Naive thymus-derived CD4-positive, alpha-beta T cell (primary cell): ENCODE measurements at regions not wholly inside any gene's neighbourhood (a gene's known extent, or its start where the extent isn't known, plus 50 kb on each side); places are given as distances from the start of the nearest gene placed in this dataset.
"Not testable (repeated sequence)": the region's sequence is repeated elsewhere in the genome, so short reads cannot be mapped to it uniquely, and the experiment has no call there.

Experiments
- ATAC-seq: fragments of 150-1000 bp; cut with Tn5 transposase; 2 replicates; pipeline ENCODE4 v1.10.0; 2021; ENCODE audit warnings: mild to moderate bottlenecking, moderate library complexity
- CTCF ChIA-PET: fragments of 350-600 bp; sonication (Branson Sonifier 250); formaldehyde crosslinking; loops from one replicate; lab custom pipeline; 2021; ENCODE audit warnings: antibody characterized with exemption; lab: Charles Lee
- POLR2A ChIA-PET: fragments of 350-600 bp; sonication (Branson Sonifier 250); formaldehyde crosslinking; loops from one replicate; lab custom pipeline; 2021; ENCODE audit warnings: antibody characterized with exemption, inconsistent platforms; lab: Charles Lee
- DNase-seq, 9 donors: peaks; one replicate each; pipeline versions ENCODE4 v3.0.0 to v3.0.0-alpha.2; 2020 to 2022; ENCODE audit warnings: mixed read lengths in 1 of 9
- H3K27ac ChIP-seq: one replicate; pipeline ENCODE4 v1.7.0; 2013; ENCODE audit warnings: mild to moderate bottlenecking, low read depth, low read length, moderate library complexity
- H3K27me3 ChIP-seq, 2 donors: one replicate each; pipeline ENCODE4 v1.7.0; 2013; ENCODE audit warnings: low read length in 2 of 2, mild to moderate bottlenecking in 2 of 2, moderate library complexity in 2 of 2; ENCODE audit not compliant: control insufficient read depth in 2 of 2, insufficient read depth in 2 of 2
- H3K36me3 ChIP-seq, 3 experiments: 1 replicate in 2 of 3; 2 replicates in 1 of 3; pipeline ENCODE4 v1.7.0; 2013; ENCODE audit warnings: low read length in 3 of 3, mild to moderate bottlenecking in 3 of 3, moderate library complexity in 1 of 3; ENCODE audit not compliant: insufficient read depth in 3 of 3, control insufficient read depth in 2 of 3
- H3K4me1 ChIP-seq, 2 donors: one replicate each; pipeline ENCODE4 v1.7.0; 2013; ENCODE audit warnings: low read length in 2 of 2, mild to moderate bottlenecking in 2 of 2, moderate library complexity in 1 of 2; ENCODE audit not compliant: control insufficient read depth in 2 of 2, insufficient read depth in 2 of 2
- H3K4me3 ChIP-seq: 2 replicates; pipeline ENCODE4 v1.7.0; 2013; ENCODE audit warnings: mild to moderate bottlenecking, low read length
- H3K9me3 ChIP-seq, 3 experiments: 1 replicate in 2 of 3; 2 replicates in 1 of 3; pipeline ENCODE4 v1.7.0; 2013; ENCODE audit warnings: low read length in 3 of 3; ENCODE audit not compliant: control insufficient read depth in 2 of 3
- H3K27ac Mint-ChIP-seq, 9 donors: one replicate each; pipeline ENCODE4 v1.8.0; 2020 to 2022; ENCODE audit warnings: mixed read lengths in 9 of 9, mild to moderate bottlenecking in 8 of 9, moderate library complexity in 5 of 9, inconsistent platforms in 2 of 9
- H3K27me3 Mint-ChIP-seq, 5 donors: one replicate each; pipeline ENCODE4 v1.8.0; 2021 to 2022; ENCODE audit warnings: mixed read lengths in 5 of 5, mild to moderate bottlenecking in 1 of 5
- H3K36me3 Mint-ChIP-seq, 5 donors: one replicate each; pipeline ENCODE4 v1.8.0; 2020 to 2022; ENCODE audit warnings: mixed read lengths in 5 of 5, mild to moderate bottlenecking in 3 of 5, inconsistent platforms in 1 of 5
- H3K4me1 Mint-ChIP-seq, 7 donors: one replicate each; pipeline ENCODE4 v1.8.0; 2020 to 2022; ENCODE audit warnings: mixed read lengths in 7 of 7, mild to moderate bottlenecking in 3 of 7, inconsistent platforms in 1 of 7
- H3K4me3 Mint-ChIP-seq, 10 donors: one replicate each; pipeline ENCODE4 v1.8.0; 2020 to 2022; ENCODE audit warnings: mild to moderate bottlenecking in 10 of 10, mixed read lengths in 10 of 10, moderate library complexity in 6 of 10, inconsistent platforms in 2 of 10
- H3K9me3 Mint-ChIP-seq, 11 donors: one replicate each; pipeline ENCODE4 v1.8.0; 2020 to 2022; ENCODE audit warnings: mixed read lengths in 11 of 11, mild to moderate bottlenecking in 4 of 11, inconsistent platforms in 1 of 11, moderate library complexity in 1 of 11
- intact Hi-C, 2 donors: fragments of 100-400 bp; cut with micrococcal nuclease; formaldehyde crosslinking; loops; one replicate each; pipeline ENCODE4 v1.15.1; 2023

DNA sequence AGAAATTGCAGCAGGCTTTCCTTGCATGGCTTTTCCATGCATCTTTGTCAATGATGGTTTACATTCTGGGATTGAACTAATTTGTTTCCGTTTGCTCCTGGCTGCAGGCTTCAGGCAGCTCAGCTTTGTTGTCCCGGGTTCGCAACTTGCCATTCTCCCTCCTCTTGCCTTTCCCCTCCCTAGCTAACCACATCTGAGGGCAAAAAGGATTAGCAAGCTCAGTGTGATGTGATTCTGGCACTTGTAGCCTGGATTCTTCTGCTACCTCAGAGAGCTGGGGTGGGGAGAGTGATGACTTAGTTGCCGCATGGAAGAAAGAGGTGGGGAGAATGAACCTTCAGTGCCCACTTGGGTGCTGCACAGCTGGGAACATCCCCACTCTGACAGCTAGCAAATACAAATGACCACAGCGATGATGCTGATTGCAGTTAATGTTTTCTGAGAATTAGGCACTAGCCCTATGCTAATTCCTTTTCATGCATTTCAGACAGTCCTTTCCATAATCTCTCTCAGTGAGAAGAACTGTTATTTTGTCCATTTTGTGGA is 120.2 kb upstream of the SALL1 start:
- Histone ChIP-seq H3K4me3 (no peak overlapping the region), H3K4me1 (no peaks in the 10 kb centered on the region), H3K27ac (no peak overlapping the region), H3K27me3 (no peaks in the 10 kb centered on the region), H3K9me3 (no peaks in the 10 kb centered on the region), H3K36me3 (no peaks in the 10 kb centered on the region)
- no peaks in the 10 kb centered on the region for H3K4me1 Mint-ChIP-seq
- CTCF ChIA-PET, result no interaction called here
- intact Hi-C loops, result no loop called here
- no peaks in the 10 kb centered on the region for H3K27me3 Mint-ChIP-seq
- H3K36me3 Mint-ChIP-seq, result no peaks in the 10 kb centered on the region
- peaks cover 0 to 14% (median 5%) of the 10 kb centered on the region in 11 donors for H3K9me3 Mint-ChIP-seq
- no peak for DNase-seq
- ATAC-seq, result no peak
- no peak overlapping the region for H3K27ac Mint-ChIP-seq
- POLR2A ChIA-PET, result no interaction called here
- H3K4me3 Mint-ChIP-seq, result no peak overlapping the region

DNA sequence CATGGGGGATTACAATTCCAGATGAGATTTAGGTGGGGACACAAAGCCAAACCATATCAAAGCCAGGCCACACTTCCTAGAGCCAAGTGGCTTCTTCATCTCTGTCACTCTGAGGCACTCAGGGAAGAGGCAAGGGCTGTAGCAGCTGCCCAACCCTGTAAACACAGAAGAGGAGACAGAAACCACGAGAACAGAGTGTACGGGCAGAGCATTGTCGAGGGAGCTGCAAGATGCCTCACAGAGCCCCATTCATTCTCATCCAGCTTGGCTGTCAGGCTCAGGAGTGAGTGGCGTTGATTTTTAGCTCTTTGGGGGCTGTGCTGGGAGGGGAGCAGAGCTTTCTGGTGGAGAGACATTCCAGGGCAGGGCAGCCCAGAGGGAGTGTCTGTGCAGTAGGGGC is 117.2 kb upstream of the SALL1 start:
- Mint-ChIP-seq H3K36me3 (no peaks in the 10 kb centered on the region), H3K4me1 (no peaks in the 10 kb centered on the region), H3K4me3 (no peak overlapping the region), H3K27me3 (peaks cover 0 to 4% (median 0%) of the 10 kb centered on the region in 5 donors), H3K9me3 (peaks cover 0 to 25% (median 10%) of the 10 kb centered on the region in 11 donors), H3K27ac (no peak overlapping the region)
- no peaks in the 10 kb centered on the region for H3K9me3 ChIP-seq
- no peak for DNase-seq
- CTCF ChIA-PET, result no interaction called here
- intact Hi-C loops, result no loop called here
- no peak overlapping the region for H3K4me3 ChIP-seq
- H3K36me3 ChIP-seq, result no peaks in the 10 kb centered on the region
- no peak overlapping the region for H3K27ac ChIP-seq
- no peak for ATAC-seq
- POLR2A ChIA-PET, result no interaction called here
- no peaks in the 10 kb centered on the region for H3K27me3 ChIP-seq
- no peaks in the 10 kb centered on the region for H3K4me1 ChIP-seq

DNA sequence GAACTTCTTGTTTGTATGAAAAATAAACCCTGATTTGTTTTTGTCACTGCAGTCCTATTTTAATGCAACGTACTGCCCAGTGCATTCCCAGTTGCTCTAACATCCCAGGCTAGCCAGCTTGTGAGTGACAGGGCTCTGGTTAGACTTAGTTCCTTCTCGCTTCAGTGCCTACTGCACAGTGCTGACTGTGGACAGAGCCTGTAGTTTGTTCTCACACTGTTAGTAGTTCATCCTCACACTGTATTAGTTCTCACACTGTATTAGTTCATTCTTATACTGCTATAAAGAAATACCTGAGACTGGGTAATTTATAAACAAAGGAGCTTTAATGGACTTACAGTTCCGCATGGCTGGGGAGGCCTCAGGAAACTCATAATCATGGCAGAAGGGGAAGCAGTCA is 116.6 kb upstream of the SALL1 start:
- H3K9me3 Mint-ChIP-seq, result peaks cover 0 to 27% (median 10%) of the 10 kb centered on the region in 11 donors
- H3K4me3 Mint-ChIP-seq, result no peak overlapping the region
- no peaks in the 10 kb centered on the region for H3K36me3 Mint-ChIP-seq
- intact Hi-C loops, result no loop called here
- H3K27me3 ChIP-seq, result no peaks in the 10 kb centered on the region
- no peak overlapping the region for H3K27ac Mint-ChIP-seq
- ATAC-seq (no peak), DNase-seq (no peak)
- peaks cover 0 to 4% (median 0%) of the 10 kb centered on the region in 5 donors for H3K27me3 Mint-ChIP-seq
- no peaks in the 10 kb centered on the region for H3K4me1 ChIP-seq
- no peak overlapping the region for H3K27ac ChIP-seq
- H3K36me3 ChIP-seq, result no peaks in the 10 kb centered on the region
- H3K9me3 ChIP-seq, result peaks cover 0 to under 1% (median 0%) of the 10 kb centered on the region in 3 experiments
- ChIA-PET CTCF (no interaction called here), POLR2A (no interaction called here)
- H3K4me3 ChIP-seq, result no peak overlapping the region
- no peaks in the 10 kb centered on the region for H3K4me1 Mint-ChIP-seq

DNA sequence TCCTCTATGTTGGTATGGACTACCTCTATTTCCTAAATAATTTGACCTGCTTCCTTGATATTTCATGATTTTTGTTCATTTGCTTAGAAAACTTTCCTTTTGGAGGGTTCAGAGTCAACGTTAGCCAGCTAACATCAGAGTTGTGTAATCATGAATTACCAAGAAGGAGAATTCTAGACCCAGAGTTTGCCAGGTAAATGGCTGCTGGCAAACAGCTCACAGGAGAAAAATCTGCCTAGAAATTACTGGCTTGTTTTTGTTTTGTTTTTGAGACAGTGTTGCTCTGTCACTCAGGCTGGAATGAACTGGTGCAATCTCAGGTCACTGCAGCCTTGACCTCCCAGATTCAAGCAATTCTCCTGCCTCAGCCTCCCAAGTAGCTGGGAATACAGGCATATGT is 111.4 kb upstream of the SALL1 start:
- Mint-ChIP-seq H3K27me3 (peaks cover 0 to 4% (median 0%) of the 10 kb centered on the region in 5 donors), H3K9me3 (peaks cover 5 to 30% (median 10%) of the 10 kb centered on the region in 11 donors), H3K36me3 (no peaks in the 10 kb centered on the region), H3K4me3 (no peak overlapping the region), H3K27ac (no peak overlapping the region), H3K4me1 (no peaks in the 10 kb centered on the region)
- Histone ChIP-seq H3K4me1 (no peaks in the 10 kb centered on the region), H3K27me3 (no peaks in the 10 kb centered on the region), H3K27ac (no peak overlapping the region), H3K36me3 (peaks cover 0 to 3% (median 0%) of the 10 kb centered on the region in 3 experiments), H3K4me3 (no peak overlapping the region), H3K9me3 (peaks cover 0 to 4% (median 0%) of the 10 kb centered on the region in 3 experiments)
- POLR2A ChIA-PET, result no interaction called here
- DNase-seq (no peak), ATAC-seq (no peak)
- CTCF ChIA-PET, result no interaction called here
- intact Hi-C loops, result no loop called here

DNA sequence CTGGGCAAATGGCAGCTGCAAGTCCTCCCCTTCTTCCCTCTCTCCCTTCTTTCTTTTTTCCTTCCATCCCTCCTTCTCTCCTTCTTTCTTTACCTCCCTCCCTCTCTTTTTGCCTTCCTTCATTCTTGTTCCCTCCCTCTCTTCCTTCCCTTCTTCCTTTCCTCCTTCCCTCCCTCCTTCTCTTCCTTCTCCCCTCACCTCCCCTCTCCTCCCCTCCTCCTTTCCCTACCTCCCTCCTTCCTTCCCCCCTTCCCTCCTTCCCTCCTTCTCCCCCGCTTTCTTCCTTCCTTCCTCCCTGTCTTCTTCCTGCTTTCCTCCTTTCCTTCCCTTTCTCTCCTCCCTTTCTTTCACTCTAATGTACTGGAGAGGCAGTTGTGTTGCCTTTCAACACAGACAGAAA is 110.8 kb upstream of the SALL1 start:
- CTCF ChIA-PET, result no interaction called here
- Mint-ChIP-seq H3K4me1 (no peaks in the 10 kb centered on the region), H3K27ac (no peak overlapping the region), H3K4me3 (no peak overlapping the region), H3K27me3 (peaks cover 0 to 4% (median 0%) of the 10 kb centered on the region in 5 donors), H3K36me3 (no peaks in the 10 kb centered on the region), H3K9me3 (peaks cover 5 to 35% (median 11%) of the 10 kb centered on the region in 11 donors)
- H3K4me3 ChIP-seq, result no peak overlapping the region
- no peak for DNase-seq
- no peaks in the 10 kb centered on the region for H3K4me1 ChIP-seq
- intact Hi-C loops, result no loop called here
- peaks cover 0 to 3% (median 0%) of the 10 kb centered on the region in 3 experiments for H3K36me3 ChIP-seq
- ATAC-seq, result no peak
- peaks cover 0 to 4% (median 0%) of the 10 kb centered on the region in 3 experiments for H3K9me3 ChIP-seq
- H3K27ac ChIP-seq, result no peak overlapping the region
- POLR2A ChIA-PET, result no interaction called here
- no peaks in the 10 kb centered on the region for H3K27me3 ChIP-seq

DNA sequence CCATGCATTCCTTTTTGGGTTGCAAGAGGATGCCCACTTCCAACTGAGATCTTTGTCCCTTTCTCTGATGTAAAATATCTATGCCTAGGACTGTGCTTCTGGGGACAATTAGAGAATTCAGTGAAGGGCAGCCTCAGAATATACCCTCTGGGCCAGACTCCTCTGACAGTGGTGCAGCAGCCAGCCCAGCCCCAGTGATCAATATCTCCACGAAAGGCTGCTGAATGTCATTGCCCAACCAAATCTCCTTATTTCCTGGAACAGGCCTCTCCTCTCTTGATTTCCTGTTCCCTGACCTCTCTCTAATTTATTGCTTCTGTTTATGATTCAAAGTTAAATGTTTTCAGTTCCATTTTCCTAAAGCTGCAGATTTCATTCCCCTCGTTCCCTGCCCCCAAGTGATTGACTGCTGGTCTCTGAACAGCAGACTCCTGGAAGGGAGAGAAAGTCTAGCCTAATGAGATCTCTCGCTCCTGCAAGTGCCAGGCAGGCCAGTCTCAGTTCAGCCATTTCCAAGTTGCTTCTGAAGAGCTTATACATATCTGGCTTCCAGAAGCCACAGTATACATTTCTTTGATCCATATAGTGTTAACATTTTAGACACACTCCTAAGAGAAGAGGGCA is 104.4 kb upstream of the SALL1 start:
- Mint-ChIP-seq H3K9me3 (peaks cover 1 to 48% (median 12%) of the 10 kb centered on the region in 11 donors), H3K4me3 (peak overlapping the region in 1 of 10 donors; percentile 13), H3K4me1 (no peaks in the 10 kb centered on the region), H3K36me3 (peaks cover 0 to 7% (median 0%) of the 10 kb centered on the region in 5 donors), H3K27me3 (peaks cover 0 to 11% (median 4%) of the 10 kb centered on the region in 5 donors), H3K27ac (peak overlapping the region in 1 of 9 donors; percentile 26)
- Histone ChIP-seq H3K27ac (no peak overlapping the region), H3K27me3 (no peaks in the 10 kb centered on the region), H3K4me3 (no peak overlapping the region), H3K36me3 (no peaks in the 10 kb centered on the region), H3K9me3 (peaks cover 0 to 4% (median 0%) of the 10 kb centered on the region in 3 experiments), H3K4me1 (no peaks in the 10 kb centered on the region)
- ChIA-PET CTCF (no interaction called here), POLR2A (no interaction called here)
- DNase-seq, result no peak
- intact Hi-C loops, result no loop called here
- no peak for ATAC-seq

DNA sequence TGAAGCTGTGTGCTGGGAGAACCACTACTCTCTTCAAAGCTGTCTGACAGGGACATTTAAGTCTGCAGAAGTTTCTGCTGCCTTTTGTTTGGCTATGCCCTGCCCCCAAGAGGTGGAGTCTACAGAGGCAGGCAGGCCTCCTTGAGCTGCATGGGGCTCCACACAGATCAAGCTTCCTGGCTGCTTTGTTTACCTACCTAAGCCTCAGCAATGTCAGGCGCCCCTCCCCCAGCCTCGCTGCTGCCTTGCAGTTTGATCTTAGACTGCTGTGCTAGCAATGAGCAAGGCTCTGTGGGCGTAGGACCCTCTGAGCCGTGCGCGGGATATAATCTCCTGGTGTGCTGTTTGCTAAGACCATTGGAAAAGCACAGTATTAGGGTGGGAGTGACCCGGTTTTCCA is 103.3 kb upstream of the SALL1 start:
- CTCF ChIA-PET, H3K27ac ChIP-seq, H3K9me3 ChIP-seq, intact Hi-C loops, POLR2A ChIA-PET, H3K4me3 Mint-ChIP-seq, H3K4me3 ChIP-seq, H3K36me3 ChIP-seq, H3K4me1 ChIP-seq, H3K4me1 Mint-ChIP-seq, DNase-seq, ATAC-seq, H3K36me3 Mint-ChIP-seq, H3K27me3 ChIP-seq, H3K27ac Mint-ChIP-seq: not testable (repeated sequence)
- H3K27me3 Mint-ChIP-seq, result peaks cover 0 to 11% (median 4%) of the 10 kb centered on the region in 5 donors
- peaks cover 0 to 48% (median 12%) of the 10 kb centered on the region in 11 donors for H3K9me3 Mint-ChIP-seq
